Mucosa of gallbladder (tissue), 1 donor: ENCODE measurements at regions not wholly inside any gene's neighbourhood (a gene's known extent, or its start where the extent isn't known, plus 50 kb on each side); places are given as distances from the start of the nearest gene placed in this dataset.

Experiments used
- DNase-seq: peaks from one replicate; pipeline ENCODE4 v3.0.0-alpha.2; 2020; ENCODE audit warnings: low spot score
- donor health status: DM: no; HTN: no; CAD: no.

DNA sequence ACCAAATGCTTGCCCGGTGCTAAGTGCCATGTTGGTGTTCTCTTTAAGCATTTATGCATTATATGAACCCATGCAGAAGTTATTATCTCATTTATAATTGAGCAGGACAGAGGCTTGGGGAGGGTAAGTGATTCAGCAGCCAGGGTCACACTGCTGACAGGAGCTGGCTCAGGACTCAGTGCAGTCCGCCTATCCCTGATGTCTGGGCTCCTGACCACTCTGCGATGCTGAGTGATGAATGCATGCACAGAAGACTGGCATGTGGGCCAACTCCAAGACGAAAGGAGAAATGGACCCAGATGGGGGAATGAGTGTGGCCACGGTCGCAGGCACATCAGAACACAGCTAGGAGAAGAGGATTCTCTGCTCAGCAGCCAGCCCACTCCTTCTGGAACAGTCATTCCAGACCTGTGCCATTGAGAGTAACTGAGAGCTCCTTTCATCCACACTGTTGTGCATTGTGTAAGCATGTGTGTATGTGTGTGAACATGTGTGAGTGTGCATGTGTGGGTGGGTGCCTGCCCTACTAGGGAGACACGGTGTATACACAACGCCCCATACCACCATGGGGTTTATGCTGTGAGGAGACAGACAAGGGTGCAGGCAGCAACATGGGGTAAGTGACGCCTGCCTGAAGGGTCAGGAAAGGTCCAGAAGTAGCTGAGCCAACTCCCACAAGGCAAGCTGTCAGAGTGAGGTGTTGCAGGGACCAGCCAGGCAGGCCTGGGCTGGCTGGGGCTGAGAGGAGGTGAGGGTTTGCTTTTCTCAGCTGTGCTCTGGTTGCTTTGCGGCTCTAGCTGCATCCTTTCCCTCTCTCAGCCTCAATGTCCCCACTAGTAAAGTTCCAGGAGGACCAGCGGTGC is 97.8 kb upstream of the PMEPA1 start:
- no peak for DNase-seq

DNA sequence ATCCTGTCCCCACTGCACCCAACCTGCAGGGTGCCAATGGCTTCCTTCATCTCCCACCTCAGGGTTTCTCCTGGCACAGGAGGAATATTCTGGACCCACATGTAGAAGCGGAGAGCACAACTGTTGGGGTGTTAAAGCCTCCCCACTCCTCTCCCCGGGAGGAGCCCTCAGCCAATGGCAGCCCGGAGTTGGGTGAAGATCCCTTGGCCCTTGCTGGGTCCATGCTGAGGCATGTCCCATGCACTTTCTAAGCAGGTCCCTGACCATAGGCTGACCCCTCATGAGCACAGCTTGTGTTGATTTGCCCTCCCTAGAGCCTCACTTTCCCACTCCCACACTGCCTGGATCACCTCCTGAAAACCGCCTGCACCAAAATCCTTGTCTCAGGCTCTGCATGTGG is 97.2 kb upstream of the PMEPA1 start:
- no peak for DNase-seq

DNA sequence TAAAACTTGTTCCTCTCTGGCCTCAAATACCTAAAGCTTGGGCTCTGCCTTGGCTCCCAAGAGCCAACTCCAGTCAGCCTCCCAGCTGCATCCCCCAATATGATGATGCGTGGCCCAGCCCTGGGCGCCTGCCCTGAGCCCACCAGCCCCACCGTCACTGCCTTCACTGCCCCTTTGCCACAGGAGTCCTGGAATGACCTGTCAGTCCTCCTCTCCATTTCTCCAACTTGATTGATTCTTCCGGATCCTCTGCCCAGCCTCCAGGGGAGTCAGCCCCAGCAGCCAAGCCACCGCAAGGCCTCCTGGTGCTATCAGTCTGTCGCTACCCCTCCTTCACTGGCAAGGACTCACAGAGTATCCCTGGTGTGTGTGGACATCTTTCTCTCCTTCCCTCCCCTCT is 96.7 kb upstream of the PMEPA1 start:
- no peak for DNase-seq

GRCh38 chr20:57805747-57806146 is 95.9 kb upstream of the PMEPA1 start:
- no peak for DNase-seq

GRCh38 chr20:57804470-57805250 is 94.8 kb upstream of the PMEPA1 start:
- no peak for DNase-seq

- no peak for DNase-seq
These were observed 93.7 kb upstream of the PMEPA1 start for GRCh38 chr20:57803508-57804005.

- no peak for DNase-seq
These were observed 93.1 kb upstream of the PMEPA1 start for GRCh38 chr20:57802765-57803507.

- no peak for DNase-seq
These were observed 91.8 kb upstream of the PMEPA1 start for GRCh38 chr20:57801581-57801980.

DNA sequence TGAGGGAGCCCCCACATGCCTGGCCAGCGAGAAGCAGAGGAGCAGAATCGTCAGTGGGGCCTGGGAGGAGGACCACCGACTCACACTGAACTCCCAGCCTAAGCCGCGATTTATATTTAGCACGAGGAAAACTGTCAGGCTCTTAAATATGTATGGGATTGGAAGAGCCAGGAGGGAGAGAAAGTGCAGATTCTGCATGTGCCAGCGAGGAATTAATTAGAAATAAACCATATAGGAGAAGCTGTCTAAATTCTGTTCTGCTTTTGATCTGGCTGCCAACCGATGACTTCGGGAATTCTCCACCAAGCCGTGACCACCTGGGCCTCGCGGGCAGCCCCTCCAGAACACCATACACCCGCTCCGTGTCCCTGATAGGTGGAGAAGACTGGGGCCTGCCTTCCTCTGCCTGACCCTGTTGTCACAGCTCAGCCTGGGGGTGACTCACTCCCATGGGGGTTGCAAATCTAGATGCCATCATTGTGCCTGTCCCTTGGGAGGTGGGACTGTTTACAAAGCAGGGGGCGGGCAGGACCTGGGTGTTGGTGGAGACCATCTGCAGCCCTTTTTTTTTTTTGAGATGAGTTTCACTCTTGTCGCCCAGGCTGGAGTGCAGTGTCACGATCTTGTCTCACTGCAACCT is 91.1 kb upstream of the PMEPA1 start:
- DNase-seq = no peak

DNA sequence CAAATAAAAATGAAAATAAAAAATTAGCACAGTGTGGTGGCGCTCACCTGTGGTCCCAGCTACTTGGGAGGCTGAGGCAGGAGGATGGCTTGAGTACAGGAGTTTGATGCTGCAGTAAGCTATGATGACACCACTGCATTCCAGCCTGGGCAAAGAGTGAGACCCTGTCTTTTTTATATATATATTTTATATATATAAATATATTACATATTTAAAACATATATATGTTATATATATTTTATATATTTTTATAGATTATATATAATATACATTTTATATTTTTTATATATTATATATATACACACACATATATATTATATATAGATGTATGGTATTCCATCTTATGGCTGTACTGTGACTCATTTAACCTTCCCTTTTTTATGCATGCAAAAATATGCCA is 87.6 kb upstream of the PMEPA1 start:
- no peak for DNase-seq

DNA sequence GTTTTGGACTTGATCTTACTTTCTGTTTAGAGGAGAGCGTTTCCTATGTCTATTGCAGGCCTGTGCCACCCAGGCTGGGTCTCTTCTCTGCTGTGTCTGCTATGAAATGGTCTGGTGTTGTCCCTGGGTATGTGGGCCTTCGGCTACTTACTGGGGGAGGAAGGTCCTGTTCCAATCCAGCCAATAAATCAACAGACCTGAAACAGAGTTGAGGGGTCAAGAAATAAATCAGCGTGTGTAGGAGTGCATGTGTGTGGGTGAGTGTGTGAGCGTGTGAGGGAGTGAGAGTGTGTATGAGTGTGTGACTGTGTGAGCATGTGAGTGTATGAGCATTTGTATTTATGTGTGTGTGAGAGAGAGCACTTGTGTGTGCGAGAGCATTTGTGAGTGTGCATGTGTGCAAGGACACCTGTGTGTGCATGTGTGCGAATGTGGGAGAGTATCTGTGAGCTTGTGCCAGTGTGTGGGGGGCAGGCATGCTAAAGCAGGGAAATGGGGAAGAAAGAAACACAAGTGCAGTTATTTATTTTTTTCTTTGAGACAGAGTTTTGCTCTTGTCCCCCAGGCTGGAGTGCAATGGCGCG is 86.3 kb upstream of the PMEPA1 start:
- no peak for DNase-seq

DNA sequence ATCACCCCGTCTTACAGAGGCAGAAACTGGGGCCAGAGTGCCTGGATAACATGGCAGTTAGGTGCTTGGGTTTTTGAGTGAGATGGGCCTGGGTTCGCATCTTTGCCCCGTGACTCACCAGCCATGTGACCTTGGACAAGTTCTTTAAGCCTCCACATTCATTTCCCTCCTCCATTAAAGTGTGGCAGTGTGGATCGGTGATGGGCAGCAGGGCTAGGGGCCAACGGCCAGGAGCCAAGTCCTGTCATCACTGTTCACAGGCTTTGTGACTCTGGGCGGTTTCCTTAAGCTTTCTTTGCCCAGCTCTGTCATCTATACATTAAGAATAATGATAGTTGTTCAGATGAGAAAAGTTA is 85.5 kb upstream of the PMEPA1 start:
- no peak for DNase-seq

GRCh38 chr20:57794600-57795341 is 85.0 kb upstream of the PMEPA1 start:
- DNase-seq = no peak

DNA sequence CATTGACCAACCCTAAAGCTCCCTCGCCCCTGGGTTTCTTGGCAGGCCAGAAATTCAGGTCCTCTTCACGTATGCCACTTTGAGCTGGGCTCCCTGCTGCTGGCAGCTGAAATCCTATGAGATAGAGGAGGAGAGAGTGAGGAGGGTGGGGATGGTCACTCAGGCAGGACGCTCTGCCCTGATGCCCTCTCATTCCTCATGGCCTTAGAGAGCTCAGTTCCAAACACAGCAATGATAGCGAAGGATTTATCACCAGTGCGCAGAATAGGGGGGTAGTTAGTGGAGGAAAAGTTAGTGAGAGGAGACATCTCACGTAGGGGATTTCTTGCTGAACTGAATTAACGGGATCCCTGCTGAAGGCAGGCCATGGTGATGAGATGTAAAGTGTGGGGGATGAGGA is 84.2 kb upstream of the PMEPA1 start:
- no peak for DNase-seq

DNA sequence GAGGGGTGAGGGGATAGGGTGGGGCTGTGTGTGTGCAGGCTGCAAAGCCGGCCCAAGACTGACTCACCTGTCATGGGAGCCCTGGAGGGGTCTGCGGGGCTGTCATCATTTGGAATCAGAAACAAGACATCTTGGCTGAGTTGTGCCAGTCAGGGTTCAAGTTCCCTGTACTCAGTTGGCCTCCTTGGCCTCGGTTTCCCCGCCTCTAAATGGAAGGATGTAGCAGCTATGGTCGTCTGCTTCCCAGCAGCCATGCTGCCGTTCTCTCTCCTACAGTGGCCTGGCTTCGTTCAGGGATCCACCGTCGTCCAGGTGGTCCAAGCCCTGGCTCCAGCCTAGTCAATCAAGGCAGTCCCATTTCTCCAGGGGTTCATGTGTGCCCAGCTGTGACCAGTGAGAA is 83.6 kb upstream of the PMEPA1 start:
- DNase-seq = no peak

- DNase-seq = no peak
These were observed 82.7 kb upstream of the PMEPA1 start for GRCh38 chr20:57792386-57793080.

DNA sequence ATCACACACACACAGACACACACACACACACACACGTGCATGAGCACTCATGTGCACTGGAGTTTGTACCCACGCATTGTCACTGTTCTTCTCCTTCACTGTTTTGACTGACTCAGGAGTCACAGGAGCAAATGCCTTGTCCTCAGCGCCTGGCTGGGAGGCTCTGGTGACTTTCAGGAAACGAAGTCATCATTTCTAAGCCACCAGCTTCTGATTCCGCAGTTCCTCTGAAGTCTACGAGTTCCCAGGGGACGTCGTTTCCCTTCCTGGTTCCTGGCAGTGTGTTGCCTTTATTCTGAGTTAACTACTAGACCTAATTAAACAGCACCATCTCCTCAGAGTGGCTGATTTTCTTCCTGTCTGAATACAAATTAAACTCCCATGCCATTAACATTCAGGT is 82.2 kb upstream of the PMEPA1 start:
- DNase-seq = no peak

DNA sequence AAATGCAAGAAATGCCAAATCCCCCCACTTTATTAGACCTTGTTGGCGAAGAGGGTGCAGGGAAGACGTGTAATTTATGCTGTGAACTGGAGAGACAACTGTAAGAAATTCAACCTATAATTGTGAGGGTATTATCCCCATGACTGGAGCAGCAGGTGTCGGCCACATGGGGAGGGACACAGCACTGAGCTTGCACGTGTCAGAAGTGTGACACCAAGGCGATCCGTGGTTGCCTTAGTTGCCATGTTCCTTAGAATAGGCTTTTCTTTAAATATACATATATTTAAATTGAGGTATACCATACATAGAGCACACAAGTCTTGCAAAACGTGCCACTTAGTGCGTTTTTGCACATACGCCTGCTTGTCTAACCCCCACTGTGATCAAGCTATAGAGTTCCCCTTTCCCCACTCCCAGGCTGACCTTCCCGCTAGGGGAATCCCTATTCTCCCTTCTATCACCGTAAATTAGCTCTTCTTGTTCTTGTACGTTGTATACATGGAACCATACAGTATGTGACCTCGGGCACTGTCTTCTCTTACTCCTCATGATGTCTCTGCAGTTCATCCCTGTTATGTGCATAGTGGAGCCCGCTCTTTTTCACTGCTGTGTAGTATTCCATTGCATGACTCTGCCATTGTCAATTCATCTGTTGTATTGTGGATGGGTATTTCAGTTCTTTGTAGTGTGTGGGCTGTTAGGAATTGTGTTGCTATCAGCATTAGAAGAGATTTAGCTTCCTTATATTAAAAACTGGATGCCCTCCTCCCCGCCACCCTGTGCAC is 81.6 kb upstream of the PMEPA1 start:
- no peak for DNase-seq

DNA sequence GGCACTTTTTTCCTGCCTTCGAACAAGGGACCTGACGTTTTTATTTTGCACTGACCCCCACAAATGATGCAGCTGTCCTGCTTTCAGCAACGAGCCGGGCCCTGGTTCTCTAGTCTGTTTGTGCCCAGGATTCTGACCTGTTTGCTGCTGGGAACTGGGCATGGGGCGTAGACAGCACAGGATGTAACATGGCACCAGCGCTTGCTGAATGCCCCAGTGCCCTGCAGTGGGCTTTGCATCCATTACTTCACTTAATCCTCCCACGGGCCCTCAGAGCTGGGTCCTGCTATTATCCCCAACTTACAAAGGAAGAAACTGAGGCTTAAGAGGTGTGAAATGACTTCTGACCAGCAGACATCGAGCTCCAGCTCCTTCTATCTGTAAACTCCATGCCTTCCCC is 80.4 kb upstream of the PMEPA1 start:
- DNase-seq = no peak
